GM12873 (cell line): ENCODE measurements at regions not wholly inside any gene's neighbourhood (a gene's known extent, or its start where the extent isn't known, plus 50 kb on each side); places are given as distances from the start of the nearest gene placed in this dataset.

ENCODE experiments used
- CTCF ChIP-seq: IDR thresholded peaks from 2 replicates; pipeline ENCODE4 v1.5.1; 2012; ENCODE audit warnings: low read depth, mild to moderate bottlenecking, moderate library complexity, low read length, control low read depth; ENCODE audit not compliant: insufficient read depth; ENCODE audit errors: missing control alignments

GRCh38 chr12:96085475-96085874, 50.1 kb upstream of the LTA4H start:
- no peak for TF ChIP-seq CTCF

GRCh38 chr12:96091833-96092232, 56.4 kb upstream of the LTA4H start:
- TF ChIP-seq CTCF: peak; percentile 25

- no peak for TF ChIP-seq CTCF
Measured at GRCh38 chr12:96093543-96094196, 58.3 kb upstream of the LTA4H start.

- no peak for TF ChIP-seq CTCF
Measured at GRCh38 chr12:96094201-96094600, 58.8 kb upstream of the LTA4H start.

GRCh38 chr12:96098631-96099030, 63.2 kb upstream of the LTA4H start:
- TF ChIP-seq CTCF: no peak

- TF ChIP-seq CTCF: no peak
Measured at GRCh38 chr12:96099421-96099820, 64.0 kb upstream of the LTA4H start.

GRCh38 chr12:96099986-96100385, 64.6 kb upstream of the LTA4H start:
- TF ChIP-seq CTCF: no peak

GRCh38 chr12:96101806-96102205, 66.4 kb upstream of the LTA4H start:
- TF ChIP-seq CTCF: no peak
